Activated CD4-positive, alpha-beta T cell treated with anti-CD3 and anti-CD28 coated beads, Interleukin-2, amount 50 U/mL, for 24 hours (primary cell): ENCODE measurements at regions not wholly inside any gene's neighbourhood (a gene's known extent, or its start where the extent isn't known, plus 50 kb on each side); places are given as distances from the start of the nearest gene placed in this dataset.
"Not testable (repeated sequence)": the region's sequence is repeated elsewhere in the genome, so short reads cannot be mapped to it uniquely, and the experiment has no call there.

Experiments used
- DNase-seq, 2 donors: peaks; one replicate each; pipeline ENCODE4 v3.0.0-alpha.2; 2020; ENCODE audit warnings: low read depth in 1 of 2, low spot score in 1 of 2

DNA sequence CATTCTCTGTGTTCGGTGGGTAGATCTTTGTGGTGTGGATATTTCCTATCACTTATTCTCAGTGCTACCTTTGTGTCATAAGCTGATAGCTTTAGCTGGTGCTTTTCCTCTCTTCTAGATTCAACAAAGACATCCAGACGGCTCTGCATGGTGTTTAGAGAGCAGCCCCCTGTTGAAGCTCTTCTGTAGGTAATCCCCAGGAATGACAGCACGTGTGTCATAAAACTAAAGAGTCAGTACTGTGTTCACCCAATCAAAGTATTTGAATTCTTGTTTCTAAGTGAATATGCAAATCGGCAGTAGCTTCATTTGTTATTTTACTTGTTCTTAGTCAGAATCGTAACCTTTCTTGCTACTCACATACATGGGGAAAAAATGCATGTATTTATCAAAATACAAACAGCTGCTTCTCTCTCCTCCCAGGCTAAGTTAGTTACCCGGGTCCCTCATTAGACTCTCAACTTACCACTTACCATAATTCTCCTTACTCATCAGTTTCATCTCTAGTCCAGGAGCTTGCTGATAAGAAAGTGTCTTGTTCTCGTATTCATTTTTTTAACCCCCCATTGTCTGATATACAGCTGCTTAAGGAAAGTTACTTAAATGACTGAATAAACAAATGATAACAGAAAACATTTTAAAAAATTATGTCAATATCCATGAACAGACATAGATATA lies 1696.0 kb upstream of the WWC1 start:
- DNase-seq = no peak

DNA sequence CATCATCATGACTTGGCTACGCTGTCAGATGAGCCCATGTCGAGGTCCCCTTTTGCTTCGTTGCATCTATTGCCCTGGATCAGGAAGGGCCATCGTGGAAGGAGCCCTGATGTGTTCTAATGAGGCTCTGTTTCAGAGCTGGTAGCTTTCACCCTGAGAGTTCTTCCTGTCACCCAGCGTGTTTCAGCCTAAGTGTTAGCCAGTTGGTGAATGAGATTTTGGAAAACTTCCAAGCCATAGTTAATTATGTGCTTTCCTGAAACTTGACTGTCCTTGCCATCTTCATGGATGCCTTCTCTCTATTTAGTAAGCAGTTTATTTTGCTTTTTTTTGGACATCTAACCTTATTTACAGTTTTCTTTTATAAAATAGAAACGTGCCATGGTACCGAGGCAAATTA lies 1695.4 kb upstream of the WWC1 start:
- no peak for DNase-seq

DNA sequence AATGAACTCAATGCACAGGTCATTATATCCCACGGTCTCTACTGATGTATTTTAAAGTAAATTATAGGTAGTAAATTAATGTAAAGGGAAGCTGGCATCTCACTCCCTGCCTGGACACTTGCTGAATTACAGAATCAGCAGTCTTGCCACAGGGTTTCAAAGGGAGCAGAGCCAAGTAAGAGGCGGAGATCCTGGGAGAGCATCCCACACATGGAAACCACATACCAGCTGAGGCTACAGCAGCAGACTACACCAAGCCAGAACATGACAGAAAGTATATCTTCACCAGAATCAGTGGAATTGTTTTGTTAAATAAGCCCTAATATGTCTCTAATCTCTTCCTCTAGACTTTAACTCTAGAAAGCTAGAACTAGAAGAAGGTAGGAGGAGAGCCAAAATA lies 1689.2 kb upstream of the WWC1 start:
- no peak for DNase-seq

DNA sequence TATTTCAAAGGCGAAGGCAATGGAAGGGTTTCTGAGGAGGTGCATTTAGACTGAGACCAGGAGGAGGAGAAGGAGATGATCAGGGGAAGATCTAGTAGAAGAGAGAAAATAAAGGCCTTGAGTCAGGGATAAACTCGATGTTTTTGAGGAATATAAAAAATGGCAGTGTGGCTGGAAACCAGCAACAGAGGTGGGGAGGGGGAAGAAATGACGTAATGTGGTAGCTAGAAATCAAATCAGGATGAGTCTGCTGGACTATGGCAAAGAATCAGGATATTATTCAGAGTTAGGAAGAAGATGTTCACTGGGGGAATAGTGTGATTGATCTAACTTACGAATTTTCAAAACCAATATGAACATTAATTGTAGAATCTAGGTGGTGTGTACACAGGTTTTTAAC lies 1673.9 kb upstream of the WWC1 start:
- DNase-seq = no peak

DNA sequence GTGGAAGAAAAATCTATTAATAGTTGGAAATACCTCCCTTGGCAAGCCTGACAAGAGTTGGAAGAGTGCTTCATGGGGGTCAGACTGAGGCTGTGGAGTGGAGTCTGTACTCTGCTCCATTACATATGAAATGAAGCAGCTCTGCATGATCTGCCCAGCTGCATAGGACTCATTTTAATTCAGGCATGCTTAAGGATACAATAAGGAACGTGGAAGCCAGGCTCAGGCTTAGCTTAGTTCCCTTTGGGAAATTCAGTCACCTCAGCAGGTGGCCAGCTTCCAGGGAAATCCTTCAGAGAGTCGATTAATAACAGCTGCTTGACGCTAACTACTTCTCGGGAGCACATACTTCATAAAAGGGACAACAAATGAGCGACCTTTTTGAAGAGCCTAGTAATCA lies 1672.9 kb upstream of the WWC1 start:
- DNase-seq = no peak

- no peak for DNase-seq
These were observed 1666.9 kb upstream of the WWC1 start for GRCh38 chr5:166624573-166624972.

DNA sequence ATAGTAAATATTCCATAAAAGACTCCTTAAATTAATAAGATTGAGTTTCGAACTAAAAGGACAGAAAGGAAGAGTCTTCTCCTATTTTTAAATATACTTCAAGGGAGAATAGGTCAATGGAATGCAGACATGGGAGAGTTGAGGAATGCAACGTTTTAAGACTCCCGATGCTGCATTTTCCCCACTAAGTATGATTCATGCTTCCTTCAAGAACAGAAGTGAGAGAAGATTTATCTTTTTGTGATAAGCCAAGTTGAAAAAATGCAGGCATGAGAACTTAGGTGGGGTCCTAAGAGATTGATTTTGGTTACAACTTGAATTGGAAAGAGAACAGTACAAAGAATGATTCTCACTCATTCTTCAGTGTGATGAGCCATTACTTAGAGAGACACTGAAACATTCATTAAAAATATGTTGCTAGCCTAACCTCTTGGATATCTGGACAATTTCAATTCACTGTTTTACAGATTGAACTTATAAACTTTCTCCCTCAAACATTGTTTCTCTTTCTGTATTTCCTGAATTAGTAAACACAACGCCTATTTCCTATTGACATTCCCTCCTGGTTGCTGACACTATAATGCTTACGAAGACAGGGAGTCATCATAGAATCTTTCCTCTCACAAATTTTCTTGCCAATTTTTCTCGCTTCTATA lies 1666.1 kb upstream of the WWC1 start:
- no peak for DNase-seq

- DNase-seq = no peak
These were observed 1654.2 kb upstream of the WWC1 start for GRCh38 chr5:166637295-166637694.

GRCh38 chr5:166639151-166639550 lies 1652.3 kb upstream of the WWC1 start:
- no peak for DNase-seq

DNA sequence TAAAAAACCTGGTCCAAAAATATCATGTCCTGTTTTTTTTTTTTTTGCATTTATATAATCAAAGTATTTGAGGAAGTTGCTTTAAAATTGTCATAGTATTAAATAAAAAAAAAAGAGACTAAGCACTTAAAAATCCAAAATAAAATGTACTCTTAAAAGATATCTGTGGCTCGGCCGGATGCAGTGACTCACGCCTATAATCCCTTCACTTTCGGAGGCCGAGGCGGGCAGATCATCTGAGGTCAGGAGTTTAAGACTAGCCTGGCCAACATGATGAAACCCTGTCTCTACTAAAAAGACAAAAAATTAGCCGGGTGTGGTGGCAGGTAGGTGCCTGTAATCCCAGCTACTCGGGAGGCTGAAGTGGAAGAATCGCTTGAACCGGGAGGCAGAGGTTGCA lies 1651.3 kb upstream of the WWC1 start:
- DNase-seq = not testable (repeated sequence)

- DNase-seq = no peak
These were observed 1642.7 kb upstream of the WWC1 start for GRCh38 chr5:166648736-166649135.

DNA sequence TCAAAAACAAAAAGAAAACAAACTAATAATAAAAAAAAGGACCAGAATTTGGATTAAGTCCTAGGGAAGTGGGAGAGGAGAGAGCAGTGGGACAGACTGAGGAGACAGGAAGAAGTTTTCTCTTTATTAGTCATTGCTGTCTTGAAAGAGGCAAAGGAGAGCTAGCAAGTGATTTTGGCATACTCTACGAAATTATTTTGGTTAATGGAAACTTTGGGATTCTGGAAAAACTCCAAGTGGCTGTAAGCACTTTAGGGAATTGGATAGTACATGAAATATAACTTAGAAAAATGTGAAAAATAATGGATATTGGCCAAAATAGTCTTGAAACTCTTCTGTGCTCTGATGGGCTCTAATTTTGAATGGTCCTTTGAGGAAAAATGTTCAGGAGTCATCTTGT lies 1641.8 kb upstream of the WWC1 start:
- no peak for DNase-seq

DNA sequence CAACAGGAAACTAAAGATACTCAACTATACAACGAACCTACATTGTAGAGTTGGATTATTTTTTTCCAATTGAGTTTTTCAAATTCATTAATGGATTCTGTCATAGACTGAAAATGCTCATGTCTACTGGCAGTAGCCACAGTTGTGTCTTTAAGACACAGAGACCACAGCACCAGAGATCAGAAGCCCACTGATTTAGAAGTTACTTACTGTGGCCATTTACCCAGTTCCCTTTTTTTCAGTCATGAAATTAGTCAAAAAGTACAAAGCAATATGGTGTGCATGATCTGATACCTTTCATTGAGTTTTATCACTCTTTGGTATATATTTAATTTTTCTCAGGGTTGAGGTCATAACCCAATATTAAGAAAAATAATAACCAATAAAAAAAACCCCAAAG lies 1640.2 kb upstream of the WWC1 start:
- DNase-seq = no peak

GRCh38 chr5:166671811-166672210 lies 1619.6 kb upstream of the WWC1 start:
- no peak for DNase-seq

- no peak for DNase-seq
These were observed 1619.0 kb upstream of the WWC1 start for GRCh38 chr5:166672431-166672830.

GRCh38 chr5:166677891-166678290 lies 1613.6 kb upstream of the WWC1 start:
- no peak for DNase-seq

GRCh38 chr5:166679331-166679730 lies 1612.1 kb upstream of the WWC1 start:
- DNase-seq = no peak

DNA sequence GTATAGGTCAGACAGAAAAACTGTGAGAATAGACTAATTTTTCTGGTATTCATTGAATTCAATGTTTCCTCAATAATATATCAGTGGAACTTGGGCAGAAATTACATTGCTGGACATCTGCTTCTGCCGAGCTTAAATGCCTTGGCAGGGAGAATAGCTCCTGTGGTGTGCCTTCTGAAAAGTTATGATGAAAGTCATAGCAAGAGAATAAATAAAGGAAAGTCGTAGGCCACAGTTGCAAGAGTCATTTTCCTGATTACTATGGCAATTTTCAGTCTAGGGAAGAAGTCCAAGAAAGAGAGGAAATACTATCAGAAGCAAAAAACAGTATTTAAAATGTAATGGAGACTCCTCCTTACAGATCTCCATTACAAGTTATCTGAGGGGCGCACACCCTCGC lies 1596.1 kb upstream of the WWC1 start:
- DNase-seq = no peak

- no peak for DNase-seq
These were observed 1583.2 kb upstream of the WWC1 start for GRCh38 chr5:166708291-166708690.

DNA sequence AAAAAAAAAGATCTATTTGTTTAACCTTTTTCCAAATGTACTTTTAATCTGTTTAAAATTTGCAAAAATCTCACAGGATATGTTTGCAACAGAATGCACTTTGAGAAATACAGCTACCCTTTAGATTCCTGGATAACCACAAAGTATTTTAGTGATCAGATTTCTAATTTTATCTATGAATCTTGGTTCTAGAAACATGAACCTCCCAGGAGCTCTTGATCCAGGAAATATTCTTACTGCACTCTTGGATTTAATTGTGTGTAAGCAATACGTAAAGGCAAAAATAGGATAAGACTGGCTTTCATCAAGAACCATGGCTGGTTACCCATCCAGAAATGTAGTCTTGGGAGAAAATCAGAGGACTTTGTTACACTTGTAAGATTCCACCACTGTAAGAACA lies 1581.8 kb upstream of the WWC1 start:
- no peak for DNase-seq

DNA sequence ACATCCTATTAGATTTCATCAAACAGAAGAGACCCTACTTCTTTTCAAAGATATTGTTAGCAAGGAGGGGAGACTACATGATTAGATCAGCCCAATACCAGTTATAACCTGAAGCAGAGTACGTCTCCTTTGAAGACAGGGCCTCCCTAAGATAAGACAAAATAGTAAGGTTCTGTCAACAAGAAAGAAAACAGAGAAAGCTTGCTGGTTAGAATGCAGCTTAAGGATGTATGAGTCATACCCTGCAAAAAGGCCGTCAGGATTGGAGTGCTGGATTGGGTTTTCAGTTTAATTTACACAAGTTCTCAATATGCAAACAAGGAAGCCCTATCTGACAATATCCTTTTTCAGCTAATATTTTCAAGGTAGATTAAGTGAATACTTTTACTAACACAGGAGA lies 1581.2 kb upstream of the WWC1 start:
- no peak for DNase-seq

GRCh38 chr5:166712447-166713185 lies 1578.8 kb upstream of the WWC1 start:
- DNase-seq = no peak
